Stomach (tissue), 8 donors: ENCODE measurements at regions not wholly inside any gene's neighbourhood (a gene's known extent, or its start where the extent isn't known, plus 50 kb on each side); places are given as distances from the start of the nearest gene placed in this dataset.

Experiments
- DNase-seq, 2 donors: peaks; one replicate each; pipeline versions ENCODE4 v3.0.0 to v3.0.0-alpha.2; 2013 to 2019
- H3K27ac ChIP-seq, 5 donors: fragments of 200-600 bp in 4 of 5; sonication (generic) in 4 of 5; one replicate each; pipeline ENCODE4 v1.5.1; 2013 to 2019; ENCODE audit warnings: mild to moderate bottlenecking in 1 of 5, moderate library complexity in 1 of 5
- H3K27me3 ChIP-seq, 3 donors: fragments of 200-600 bp; sonication (generic); one replicate each; pipeline ENCODE4 v1.5.1; 2017 to 2019; ENCODE audit warnings: mixed run types in 1 of 3
- H3K36me3 ChIP-seq, 4 donors: fragments of 200-600 bp; sonication (generic); 1 replicate in 3 of 4; 2 replicates in 1 of 4; pipeline ENCODE4 v1.5.1; 2016 to 2019
- H3K4me1 ChIP-seq, 4 donors: fragments of 200-600 bp; sonication (generic); one replicate each; pipeline ENCODE4 v1.5.1; 2016 to 2019
- H3K4me3 ChIP-seq, 4 donors: fragments of 200-600 bp; sonication (generic) in 3 of 4; one replicate each; pipeline ENCODE4 v1.5.1; 2016 to 2019; ENCODE audit warnings: mild to moderate bottlenecking in 1 of 4
- H3K9me3 ChIP-seq, 4 donors: fragments of 200-600 bp; sonication (generic); one replicate each; pipeline ENCODE4 v1.5.1; 2016 to 2019
- CTCF ChIP-seq, 7 experiments: fragments of 450-650 bp in 4 of 7; fragments of 200-600 bp in 3 of 7; sonication (generic) in 3 of 7; IDR thresholded peaks; one replicate each; pipeline ENCODE4 v1.5.1; 2016 to 2019; ENCODE audit warnings: antibody characterized with exemption in 7 of 7, control low read depth in 2 of 7, mild to moderate bottlenecking in 1 of 7
- EP300 ChIP-seq: sonication (generic); formaldehyde crosslinking; IDR thresholded peaks from one replicate; pipeline ENCODE4 v1.6.1; 2017; ENCODE audit warnings: antibody characterized with exemption
- POLR2A ChIP-seq, 4 donors: fragments of 450-650 bp; IDR thresholded peaks; one replicate each; pipeline ENCODE4 v1.6.1; 2016; ENCODE audit warnings: antibody characterized with exemption in 4 of 4, control low read depth in 2 of 4, mild to moderate bottlenecking in 1 of 4, moderate library complexity in 1 of 4
- POLR2AphosphoS5 ChIP-seq, 3 donors: sonication (generic); formaldehyde crosslinking; IDR thresholded peaks; one replicate each; pipeline ENCODE4 v1.6.1; 2016; ENCODE audit warnings: antibody characterized with exemption in 3 of 3
- WGBS, 5 donors: extraction: QIAGEN DNeasy Blood & Tissue Kit in 3 of 5; methylation state at CpG; one replicate each; pipeline versions ENCODE4 v1.1.5 to v1.1.7; 2013 to 2018; 5-methylcytosine and 5-hydroxymethylcytosine counted together
- intact Hi-C: fragments of 100-400 bp; cut with DNase I; formaldehyde crosslinking; loops from one replicate; pipeline ENCODE4 v1.15.1; 2023; ENCODE audit warnings: low total_unique reads
- donor health status: healthy with polysubstance abuse.
- donor health status: Bipolar disorder and iron deficiency.
- donor health status: healthy.

- Histone ChIP-seq H3K4me1 (no peaks in the 10 kb centered on the region), H3K36me3 (no peaks in the 10 kb centered on the region), H3K27ac (no peak overlapping the region), H3K4me3 (no peak overlapping the region), H3K9me3 (no peaks in the 10 kb centered on the region), H3K27me3 (no peaks in the 10 kb centered on the region)
- intact Hi-C loops = no loop called here
- no peak for DNase-seq
- TF ChIP-seq POLR2A (IDR thresholded peaks at IDR 0.05) (no peak), EP300 (no peak), POLR2AphosphoS5 (IDR thresholded peaks at IDR 0.05) (no peak), CTCF (IDR thresholded peaks at IDR 0.05) (no peak)
- WGBS, 5 donors = 82 to 89% (median 86%) methylated on average over 14 of the region's 14 CpGs
Measured at GRCh38 chr6:163726037-163726695, 311.6 kb downstream of the QKI start.

DNA sequence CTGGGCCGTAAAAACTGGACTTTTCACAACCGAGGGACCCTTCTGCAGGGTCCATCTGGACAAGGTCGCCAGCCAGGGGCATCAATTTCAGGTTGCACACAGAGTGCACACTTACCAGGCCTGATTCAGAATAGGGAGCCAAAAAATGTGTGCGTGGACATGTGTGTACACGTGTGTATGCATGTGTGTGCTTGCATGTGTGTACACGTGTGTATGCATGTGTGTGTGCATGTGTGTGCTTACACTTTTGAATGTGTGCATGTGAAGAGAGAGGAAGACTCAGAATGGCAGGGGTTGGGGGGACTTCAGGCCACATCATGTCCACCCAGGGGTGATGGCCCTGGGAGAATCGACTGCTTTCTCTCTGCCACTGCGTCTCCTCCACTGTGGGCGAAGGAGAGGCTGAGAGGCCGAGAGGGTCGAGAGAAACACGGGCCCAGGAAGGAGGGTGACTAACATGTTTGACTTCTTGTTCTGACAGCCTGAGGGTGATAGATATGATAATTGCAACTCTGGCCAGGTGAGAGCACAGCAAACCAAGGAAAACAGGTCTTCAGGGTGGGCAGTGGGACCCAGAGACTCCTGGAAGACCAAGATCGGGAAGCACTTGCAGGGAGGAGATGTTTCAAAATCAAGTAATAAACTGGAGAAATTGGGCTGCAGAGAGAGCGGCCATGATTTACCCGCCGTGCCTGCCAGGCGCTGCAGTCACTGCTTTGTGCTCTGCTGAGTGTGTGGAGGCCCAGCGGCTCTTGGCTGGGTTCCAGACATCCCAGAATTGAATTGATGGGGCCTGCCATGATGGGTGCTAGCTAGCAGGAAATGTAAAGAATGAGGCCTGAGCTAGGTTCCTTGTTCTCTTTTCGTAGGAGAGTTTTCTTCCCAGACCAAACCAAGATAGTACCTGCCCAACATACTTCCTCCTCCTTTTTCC lies 310.8 kb downstream of the QKI start:
- no peaks in the 10 kb centered on the region for H3K27me3 ChIP-seq
- 78 to 87% (median 82%) methylated on average over 19 of the region's 19 CpGs for WGBS, 5 donors
- DNase-seq = peak in 1 of 2 donors; percentile 34
- H3K36me3 ChIP-seq = no peaks in the 10 kb centered on the region
- no peaks in the 10 kb centered on the region for H3K9me3 ChIP-seq
- H3K4me1 ChIP-seq = no peaks in the 10 kb centered on the region
- no peak overlapping the region for H3K27ac ChIP-seq
- no peak overlapping the region for H3K4me3 ChIP-seq
- intact Hi-C loops = no loop called here
- TF ChIP-seq CTCF (IDR thresholded peaks at IDR 0.05) (no peak), POLR2A (IDR thresholded peaks at IDR 0.05) (no peak), POLR2AphosphoS5 (IDR thresholded peaks at IDR 0.05) (no peak), EP300 (no peak)

GRCh38 chr6:163724196-163724595 lies 309.7 kb downstream of the QKI start:
- WGBS, 5 donors = 73 to 86% (median 84%) methylated on average over 8 of the region's 8 CpGs
- Histone ChIP-seq H3K9me3 (no peaks in the 10 kb centered on the region), H3K4me1 (no peaks in the 10 kb centered on the region), H3K4me3 (no peak overlapping the region), H3K27ac (no peak overlapping the region), H3K27me3 (no peaks in the 10 kb centered on the region), H3K36me3 (no peaks in the 10 kb centered on the region)
- no peak for DNase-seq
- TF ChIP-seq CTCF (IDR thresholded peaks at IDR 0.05) = no peak
- no peak for TF ChIP-seq POLR2AphosphoS5 (IDR thresholded peaks at IDR 0.05)
- intact Hi-C loops = no loop called here

GRCh38 chr6:163723759-163724158 lies 309.2 kb downstream of the QKI start:
- no peak for TF ChIP-seq CTCF (IDR thresholded peaks at IDR 0.05)
- TF ChIP-seq POLR2AphosphoS5 (IDR thresholded peaks at IDR 0.05) = no peak
- no peak for TF ChIP-seq POLR2A (IDR thresholded peaks at IDR 0.05)
- no peak for TF ChIP-seq EP300
- 89 to 95% (median 91%) methylated on average over 8 of the region's 8 CpGs for WGBS, 5 donors
- intact Hi-C loops = no loop called here

More at GRCh38 chr6:163723759-163724158, 309.2 kb downstream of the QKI start:
- Histone ChIP-seq H3K36me3 (no peaks in the 10 kb centered on the region), H3K4me3 (no peak overlapping the region), H3K4me1 (no peaks in the 10 kb centered on the region), H3K27ac (no peak overlapping the region), H3K27me3 (no peaks in the 10 kb centered on the region), H3K9me3 (no peaks in the 10 kb centered on the region)
- no peak for DNase-seq
